OCI-LY1 (cell line): ENCODE measurements at regions not wholly inside any gene's neighbourhood (a gene's known extent, or its start where the extent isn't known, plus 50 kb on each side); places are given as distances from the start of the nearest gene placed in this dataset.

ENCODE experiments used
- H2AFZ ChIP-seq: fragments of 200-600 bp; sonication (generic), shearing (Covaris generic); 2 replicates; pipeline ENCODE4 v1.6.0; 2014; ENCODE audit warnings: antibody characterized with exemption, mild to moderate bottlenecking, low read length
- H3F3A ChIP-seq: fragments of 200-600 bp; sonication (generic), shearing (Covaris generic); 2 replicates; pipeline ENCODE4 v1.6.0; 2014; ENCODE audit warnings: mild to moderate bottlenecking, antibody characterized with exemption, low read length, moderate library complexity; ENCODE audit not compliant: insufficient read depth
- H3K27ac ChIP-seq: fragments of 200-600 bp; sonication (generic); 2 replicates; pipeline ENCODE4 v1.5.1; 2014; ENCODE audit warnings: low read length, mixed run types, mild to moderate bottlenecking, low read depth; ENCODE audit not compliant: poor library complexity, severe bottlenecking
- H3K27me3 ChIP-seq: fragments of 200-600 bp; sonication (generic); 2 replicates; pipeline ENCODE4 v1.6.0; 2014; ENCODE audit warnings: antibody characterized with exemption, mild to moderate bottlenecking, low read length, moderate library complexity; ENCODE audit not compliant: insufficient read depth
- H3K36me3 ChIP-seq: fragments of 200-600 bp; sonication (generic); 2 replicates; pipeline ENCODE4 v1.6.1; 2014; ENCODE audit warnings: mild to moderate bottlenecking, antibody characterized with exemption, low read length, moderate library complexity, mixed read lengths; ENCODE audit not compliant: insufficient read depth
- H3K4me1 ChIP-seq: fragments of 200-600 bp; sonication (generic); 2 replicates; pipeline ENCODE4 v1.5.1; 2014; ENCODE audit warnings: mild to moderate bottlenecking, low read length, moderate library complexity; ENCODE audit not compliant: insufficient read depth, severe bottlenecking
- H3K4me2 ChIP-seq: fragments of 200-600 bp; sonication (generic), shearing (Covaris generic); 2 replicates; pipeline ENCODE4 v1.6.1; 2014; ENCODE audit warnings: low read length
- H3K4me3 ChIP-seq: fragments of 200-600 bp; sonication (generic); 2 replicates; pipeline ENCODE4 v1.5.1; 2014; ENCODE audit warnings: low read length, low read depth, mild to moderate bottlenecking, mixed read lengths; ENCODE audit not compliant: poor library complexity, severe bottlenecking
- H3K79me2 ChIP-seq: fragments of 200-600 bp; shearing (Covaris generic); 2 replicates; pipeline ENCODE4 v1.6.1; 2016; ENCODE audit warnings: mixed run types, low read length, mixed read lengths; ENCODE audit not compliant: insufficient read depth
- H3K9ac ChIP-seq: fragments of 200-600 bp; sonication (generic), shearing (Covaris generic); 2 replicates; pipeline ENCODE4 v1.6.1; 2014; ENCODE audit warnings: mild to moderate bottlenecking, low read length, mixed read lengths
- H3K9me2 ChIP-seq: fragments of 200-600 bp; sonication (generic), shearing (Covaris generic); 2 replicates; pipeline ENCODE4 v1.6.1; 2014; ENCODE audit warnings: low read depth, mild to moderate bottlenecking, low read length, mixed read lengths
- H3K9me3 ChIP-seq: fragments of 200-600 bp; shearing (Covaris generic); 2 replicates; pipeline ENCODE4 v1.6.1; 2014; ENCODE audit warnings: low read length, mixed read lengths
- H4K20me1 ChIP-seq: fragments of 200-600 bp; sonication (generic), shearing (Covaris generic); 2 replicates; pipeline ENCODE4 v1.6.0; 2016; ENCODE audit warnings: mild to moderate bottlenecking, low read length; ENCODE audit not compliant: insufficient read depth
- EZH2 ChIP-seq: fragments of 200-600 bp; sonication (generic), shearing (Covaris generic); IDR thresholded peaks from 2 replicates; pipeline ENCODE4 v1.8.0; 2017; ENCODE audit warnings: borderline replicate concordance, mixed run types, mild to moderate bottlenecking, antibody characterized with exemption, low read length, moderate library complexity, mixed read lengths
- TF ChIP-seq, protein P1 (sequence below): fragments of 200-600 bp; sonication (generic), shearing (Covaris generic); IDR thresholded peaks from 2 replicates; pipeline ENCODE4 v1.5.1; 2017; ENCODE audit warnings: mild to moderate bottlenecking, antibody characterized with exemption, low read length, moderate library complexity, mixed read lengths

DNA sequence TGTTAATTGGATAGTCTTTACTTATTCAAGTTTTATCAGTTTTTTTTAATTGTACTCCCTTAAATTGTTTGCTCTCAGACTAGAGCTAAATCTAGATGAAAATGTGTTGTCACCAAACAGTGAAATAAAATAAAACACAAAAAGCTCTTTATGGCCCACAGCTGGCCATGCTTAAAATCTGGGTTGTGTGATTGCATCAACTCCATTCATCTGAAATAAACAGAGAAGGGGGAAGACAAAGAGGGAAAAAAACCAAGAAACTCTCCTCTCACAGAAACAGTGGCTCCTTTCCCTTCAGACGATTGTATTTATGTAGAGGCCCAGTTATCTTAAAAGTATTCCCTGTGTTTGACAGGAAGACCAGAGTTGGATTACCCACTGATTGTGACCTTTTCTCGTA, 422.4 kb downstream of the IRX1 start:
- Histone ChIP-seq H3K79me2 (no peaks in the 10 kb centered on the region), H3K36me3 (no peaks in the 10 kb centered on the region), H4K20me1 (no peaks in the 10 kb centered on the region), H3K27ac (no peak overlapping the region), H3K9me2 (no peaks in the 10 kb centered on the region), H3F3A (no peaks in the 10 kb centered on the region), H3K9ac (no peak overlapping the region), H3K4me1 (no peaks in the 10 kb centered on the region), H3K4me3 (no peak overlapping the region), H3K9me3 (no peaks in the 10 kb centered on the region), H3K27me3 (no peaks in the 10 kb centered on the region), H2AFZ (no peak overlapping the region), H3K4me2 (no peak overlapping the region)
- TF ChIP-seq, protein P1, sequence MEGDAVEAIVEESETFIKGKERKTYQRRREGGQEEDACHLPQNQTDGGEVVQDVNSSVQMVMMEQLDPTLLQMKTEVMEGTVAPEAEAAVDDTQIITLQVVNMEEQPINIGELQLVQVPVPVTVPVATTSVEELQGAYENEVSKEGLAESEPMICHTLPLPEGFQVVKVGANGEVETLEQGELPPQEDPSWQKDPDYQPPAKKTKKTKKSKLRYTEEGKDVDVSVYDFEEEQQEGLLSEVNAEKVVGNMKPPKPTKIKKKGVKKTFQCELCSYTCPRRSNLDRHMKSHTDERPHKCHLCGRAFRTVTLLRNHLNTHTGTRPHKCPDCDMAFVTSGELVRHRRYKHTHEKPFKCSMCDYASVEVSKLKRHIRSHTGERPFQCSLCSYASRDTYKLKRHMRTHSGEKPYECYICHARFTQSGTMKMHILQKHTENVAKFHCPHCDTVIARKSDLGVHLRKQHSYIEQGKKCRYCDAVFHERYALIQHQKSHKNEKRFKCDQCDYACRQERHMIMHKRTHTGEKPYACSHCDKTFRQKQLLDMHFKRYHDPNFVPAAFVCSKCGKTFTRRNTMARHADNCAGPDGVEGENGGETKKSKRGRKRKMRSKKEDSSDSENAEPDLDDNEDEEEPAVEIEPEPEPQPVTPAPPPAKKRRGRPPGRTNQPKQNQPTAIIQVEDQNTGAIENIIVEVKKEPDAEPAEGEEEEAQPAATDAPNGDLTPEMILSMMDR = no peak
- no peak for TF ChIP-seq EZH2

DNA sequence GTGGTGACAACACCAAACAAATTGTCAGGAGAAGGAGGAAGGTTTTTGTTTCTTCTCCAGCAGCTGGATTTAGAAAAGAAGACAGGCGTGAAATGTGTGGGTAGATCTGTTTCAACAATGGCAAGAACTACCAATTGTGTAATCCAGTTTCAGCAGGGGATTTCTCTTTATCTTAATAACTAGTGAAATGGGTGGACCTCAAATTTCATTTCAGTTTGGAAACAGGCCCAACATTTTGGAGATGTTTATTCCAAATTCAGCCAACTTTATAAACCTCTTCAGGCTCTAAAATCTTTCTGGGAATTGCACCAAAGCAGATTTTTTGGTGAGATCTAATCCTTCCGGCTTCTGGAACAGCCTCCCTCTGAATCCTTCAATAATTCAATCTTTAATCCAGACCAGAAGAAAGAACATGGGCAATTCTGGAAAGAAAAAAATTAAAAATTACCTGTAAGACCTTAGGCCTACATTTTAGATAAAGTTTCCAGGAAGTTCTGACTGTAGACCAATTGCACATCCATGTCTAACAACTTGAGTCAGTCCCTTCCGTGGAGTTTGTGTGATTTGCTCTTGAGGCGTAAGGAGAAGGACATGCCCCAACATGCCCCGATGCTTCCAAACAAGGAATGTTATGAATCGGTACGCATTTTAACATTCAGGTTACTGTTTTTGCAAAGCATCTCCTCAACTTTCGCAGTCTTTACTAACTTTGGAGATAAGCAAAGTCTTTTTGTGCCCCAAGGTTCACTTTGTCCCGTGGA, 423.6 kb downstream of the IRX1 start:
- no peaks in the 10 kb centered on the region for H3K36me3 ChIP-seq
- no peak overlapping the region for H3K9ac ChIP-seq
- no peak overlapping the region for H3K27ac ChIP-seq
- no peaks in the 10 kb centered on the region for H3K4me1 ChIP-seq
- H3K9me2 ChIP-seq = no peaks in the 10 kb centered on the region
- no peaks in the 10 kb centered on the region for H3K79me2 ChIP-seq
- TF ChIP-seq EZH2 = no peak
- TF ChIP-seq, protein P1 = no peak
- no peak overlapping the region for H2AFZ ChIP-seq
- no peaks in the 10 kb centered on the region for H3K9me3 ChIP-seq
- no peak overlapping the region for H3K4me2 ChIP-seq
- H3K4me3 ChIP-seq = no peak overlapping the region
- H3F3A ChIP-seq = no peaks in the 10 kb centered on the region
- no peaks in the 10 kb centered on the region for H4K20me1 ChIP-seq
- no peaks in the 10 kb centered on the region for H3K27me3 ChIP-seq

DNA sequence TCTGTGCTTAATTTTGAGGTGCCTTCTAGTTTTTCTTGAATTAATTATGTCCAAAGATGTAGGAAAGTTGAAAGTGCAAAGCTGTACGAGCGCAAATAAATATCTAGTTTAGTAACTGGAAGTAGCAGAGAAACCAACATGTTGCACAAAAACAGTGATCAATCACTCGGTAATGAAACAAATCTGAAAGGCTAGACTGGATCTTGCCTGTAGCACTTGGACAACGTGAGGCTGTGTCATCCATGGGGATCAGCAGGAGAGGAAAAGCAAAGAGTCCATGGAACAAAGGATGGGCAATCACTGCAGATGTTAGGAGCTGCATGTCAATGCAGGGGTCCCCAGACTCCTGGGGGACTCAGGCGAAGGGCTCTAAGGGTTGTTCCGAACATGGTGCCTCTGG, 424.2 kb downstream of the IRX1 start:
- H3K9me2 ChIP-seq = no peaks in the 10 kb centered on the region
- H4K20me1 ChIP-seq = no peaks in the 10 kb centered on the region
- no peaks in the 10 kb centered on the region for H3K9me3 ChIP-seq
- no peaks in the 10 kb centered on the region for H3K4me1 ChIP-seq
- H3K27ac ChIP-seq = no peak overlapping the region
- H2AFZ ChIP-seq = no peak overlapping the region
- no peak overlapping the region for H3K9ac ChIP-seq
- H3K79me2 ChIP-seq = no peaks in the 10 kb centered on the region
- no peak overlapping the region for H3K4me2 ChIP-seq
- TF ChIP-seq, protein P1 = no peak
- TF ChIP-seq EZH2 = no peak
- H3K36me3 ChIP-seq = no peaks in the 10 kb centered on the region
- no peaks in the 10 kb centered on the region for H3F3A ChIP-seq
- no peaks in the 10 kb centered on the region for H3K27me3 ChIP-seq
- no peak overlapping the region for H3K4me3 ChIP-seq
